ENCODE measurements at regions not wholly inside any gene's neighbourhood (a gene's known extent, or its start where the extent isn't known, plus 50 kb on each side); places are given as distances from the start of the nearest gene placed in this dataset.

- Histone ChIP-seq H3K9me2 (ENCODE audit: insufficient read depth) (no peaks in the 10 kb centered on the region), H3K4me2 (ENCODE audit: unreplicated experiment) (no peak overlapping the region), H3K36me3 (ENCODE audit: low read depth) (no peaks in the 10 kb centered on the region), H3K4me1 (ENCODE audit: insufficient read depth) (peaks cover 43% of the 10 kb centered on the region), H3K4me3 (no peak overlapping the region), H3K27me3 (replicated peaks; ENCODE audit: insufficient read depth) (no peaks in the 10 kb centered on the region), H3K27ac (0 out of 2 replicates have a peak overlapping the region, but pooled peaks have one; percentile 1), H3K79me2 (ENCODE audit: insufficient read depth) (no peaks in the 10 kb centered on the region), H2AFZ (no peak overlapping the region), H4K20me1 (ENCODE audit: insufficient read depth) (no peaks in the 10 kb centered on the region), H3F3A (ENCODE audit: insufficient read depth) (peaks cover 34% of the 10 kb centered on the region), H3K9me3 (ENCODE audit: low read depth) (no peaks in the 10 kb centered on the region), H3K9ac (no peak overlapping the region)
- peak; percentile 17 for DNase-seq
- in situ Hi-C loops (cut with MboI): no loop called here
- WGBS, 2 experiments (ENCODE audit: low coverage in 1 of 2, low lambda C conversion rate in 2 of 2, missing lambda C conversion rate in 2 of 2): 44 to 63% methylated on average over 1 of the region's 1 CpG
- no peak for TF ChIP-seq EZH2 (IDR thresholded peaks at IDR 0.05; ENCODE audit: insufficient read depth, poor library complexity, severe bottlenecking)
- TF ChIP-seq EZH2phosphoT487 (IDR thresholded peaks at IDR 0.05; ENCODE audit: insufficient read depth, low read depth): no peak
Measured at GRCh38 chr2:150140777-150141176, 346.7 kb downstream of the RND3 start.

- Histone ChIP-seq H3K9me3 (ENCODE audit: low read depth) (no peaks in the 10 kb centered on the region), H3F3A (ENCODE audit: insufficient read depth) (peaks cover 40% of the 10 kb centered on the region), H3K36me3 (ENCODE audit: low read depth) (no peaks in the 10 kb centered on the region), H3K4me2 (ENCODE audit: unreplicated experiment) (no peak overlapping the region), H3K4me1 (ENCODE audit: insufficient read depth) (peaks cover 52% of the 10 kb centered on the region), H3K79me2 (ENCODE audit: insufficient read depth) (no peaks in the 10 kb centered on the region), H3K27ac (no peak overlapping the region), H3K9me2 (ENCODE audit: insufficient read depth) (no peaks in the 10 kb centered on the region), H3K4me3 (no peak overlapping the region), H4K20me1 (ENCODE audit: insufficient read depth) (no peaks in the 10 kb centered on the region), H2AFZ (no peak overlapping the region), H3K27me3 (replicated peaks; ENCODE audit: insufficient read depth) (no peaks in the 10 kb centered on the region), H3K9ac (no peak overlapping the region)
- in situ Hi-C loops (cut with MboI): no loop called here
- no peak for DNase-seq
- TF ChIP-seq EZH2phosphoT487 (IDR thresholded peaks at IDR 0.05; ENCODE audit: insufficient read depth, low read depth): no peak
- no peak for TF ChIP-seq EZH2 (IDR thresholded peaks at IDR 0.05; ENCODE audit: insufficient read depth, poor library complexity, severe bottlenecking)
- WGBS, 2 experiments (ENCODE audit: low coverage in 1 of 2, low lambda C conversion rate in 2 of 2, missing lambda C conversion rate in 2 of 2): 97 to 98% methylated on average over 4 of the region's 4 CpGs
Measured at GRCh38 chr2:150138587-150138986, 348.9 kb downstream of the RND3 start.

- in situ Hi-C loops (cut with MboI): no loop called here
- no peak overlapping the region for H3K4me2 ChIP-seq (ENCODE audit: unreplicated experiment)
Measured at GRCh38 chr2:150137338-150138069, 350.0 kb downstream of the RND3 start.

GRCh38 chr2:150136893-150137292 is 350.6 kb downstream of the RND3 start:
- Histone ChIP-seq H3K27ac (no peak overlapping the region), H3K9me2 (ENCODE audit: insufficient read depth) (no peaks in the 10 kb centered on the region), H3K9ac (no peak overlapping the region), H3K27me3 (replicated peaks; ENCODE audit: insufficient read depth) (no peaks in the 10 kb centered on the region), H3K9me3 (ENCODE audit: low read depth) (no peaks in the 10 kb centered on the region), H3K79me2 (ENCODE audit: insufficient read depth) (no peaks in the 10 kb centered on the region), H3K36me3 (ENCODE audit: low read depth) (no peaks in the 10 kb centered on the region), H2AFZ (no peak overlapping the region), H3K4me1 (ENCODE audit: insufficient read depth) (peaks cover 41% of the 10 kb centered on the region), H3K4me3 (no peak overlapping the region), H4K20me1 (ENCODE audit: insufficient read depth) (no peaks in the 10 kb centered on the region), H3K4me2 (ENCODE audit: unreplicated experiment) (no peak overlapping the region), H3F3A (ENCODE audit: insufficient read depth) (peaks cover 29% of the 10 kb centered on the region)
- in situ Hi-C loops (cut with MboI): no loop called here
- no peak for DNase-seq
- 71 to 85% methylated on average over 6 to 7 of the region's 7 CpGs for WGBS, 2 experiments (ENCODE audit: low coverage in 1 of 2, low lambda C conversion rate in 2 of 2, missing lambda C conversion rate in 2 of 2)
- TF ChIP-seq EZH2 (IDR thresholded peaks at IDR 0.05; ENCODE audit: insufficient read depth, poor library complexity, severe bottlenecking) (no peak), EZH2phosphoT487 (IDR thresholded peaks at IDR 0.05; ENCODE audit: insufficient read depth, low read depth) (no peak)

More at GRCh38 chr2:150137338-150138069, 350.0 kb downstream of the RND3 start:
- TF ChIP-seq EZH2 (IDR thresholded peaks at IDR 0.05; ENCODE audit: insufficient read depth, poor library complexity, severe bottlenecking) (no peak), EZH2phosphoT487 (IDR thresholded peaks at IDR 0.05; ENCODE audit: insufficient read depth, low read depth) (no peak)
- Histone ChIP-seq H3F3A (ENCODE audit: insufficient read depth) (peaks cover 33% of the 10 kb centered on the region), H3K9ac (no peak overlapping the region), H3K79me2 (ENCODE audit: insufficient read depth) (no peaks in the 10 kb centered on the region), H2AFZ (no peak overlapping the region), H3K4me3 (no peak overlapping the region), H4K20me1 (ENCODE audit: insufficient read depth) (no peaks in the 10 kb centered on the region), H3K9me3 (ENCODE audit: low read depth) (no peaks in the 10 kb centered on the region), H3K27ac (no peak overlapping the region), H3K27me3 (replicated peaks; ENCODE audit: insufficient read depth) (no peaks in the 10 kb centered on the region), H3K36me3 (ENCODE audit: low read depth) (no peaks in the 10 kb centered on the region), H3K9me2 (ENCODE audit: insufficient read depth) (no peaks in the 10 kb centered on the region), H3K4me1 (ENCODE audit: insufficient read depth) (peaks cover 47% of the 10 kb centered on the region)
- WGBS, 2 experiments (ENCODE audit: low coverage in 1 of 2, low lambda C conversion rate in 2 of 2, missing lambda C conversion rate in 2 of 2): 92 to 96% methylated on average over 5 of the region's 5 CpGs
- DNase-seq: no peak
